Psoas muscle (tissue), 7 donors: ENCODE measurements at regions not wholly inside any gene's neighbourhood (a gene's known extent, or its start where the extent isn't known, plus 50 kb on each side); places are given as distances from the start of the nearest gene placed in this dataset.
"Not testable (repeated sequence)": the region's sequence is repeated elsewhere in the genome, so short reads cannot be mapped to it uniquely, and the experiment has no call there.

Source experiments
- ATAC-seq, 4 donors: fragments of 200-7000 bp; cut with Tn5 transposase; one replicate each; pipeline ENCODE4 v1.9.1; 2020; ENCODE audit warnings: moderate library complexity in 3 of 4, mild to moderate bottlenecking in 2 of 4
- DNase-seq, 2 donors: peaks; one replicate each; pipeline ENCODE4 v3.0.0-alpha.2; 2020
- H3K27ac ChIP-seq: fragments of 200-600 bp; one replicate; pipeline ENCODE4 v1.8.0; 2022
- H3K27me3 ChIP-seq, 3 donors: fragments of 200-600 bp in 1 of 3; one replicate each; pipeline versions ENCODE4 v1.6.1 to v1.8.0; 2013 to 2022; ENCODE audit warnings: low read length in 2 of 3, mild to moderate bottlenecking in 2 of 3, moderate library complexity in 1 of 3; ENCODE audit not compliant: insufficient read depth in 3 of 3
- H3K36me3 ChIP-seq, 2 donors: fragments of 200-600 bp in 1 of 2; one replicate each; pipeline versions ENCODE4 v1.6.1 to v1.8.0; 2013 to 2022; ENCODE audit warnings: low read depth in 1 of 2, mild to moderate bottlenecking in 1 of 2, moderate library complexity in 1 of 2; ENCODE audit not compliant: insufficient read depth in 1 of 2
- H3K4me1 ChIP-seq: fragments of 200-600 bp; one replicate; pipeline ENCODE4 v1.8.0; 2022
- H3K4me3 ChIP-seq: fragments of 200-600 bp; one replicate; pipeline ENCODE4 v1.8.0; 2022; ENCODE audit warnings: mild to moderate bottlenecking
- H3K9me3 ChIP-seq: fragments of 200-600 bp; one replicate; pipeline ENCODE4 v1.8.0; 2022
- CTCF ChIP-seq: fragments of 200-600 bp; IDR thresholded peaks from one replicate; pipeline ENCODE4 v1.8.0; 2022; ENCODE audit warnings: antibody characterized with exemption
- WGBS, 3 donors: extraction: QIAGEN DNeasy Blood & Tissue Kit; methylation state at CpG; one replicate each; pipeline versions ENCODE4 v1.1.6 to v1.1.7; 2013; 5-methylcytosine and 5-hydroxymethylcytosine counted together
- intact Hi-C, 2 donors: fragments of 100-400 bp; cut with DNase I; formaldehyde crosslinking; loops; one replicate each; pipeline versions ENCODE4 v1.11.0 to v1.14.2; 2022
- donor health status: healthy with polysubstance abuse.
- donor health status: DM: no; HTN: no; CAD: no; lungs with moderate emphysema.
- donor health status: Bipolar disorder and iron deficiency.
- donor health status: healthy.
- donor health status: DM: yes; HTN: yes; CAD: no.
- donor health status: DM: no; HTN: no; CAD: no.
- donor health status: DM: yes; HTN: yes; CAD: no.

- Histone ChIP-seq H3K27ac (no peak overlapping the region), H3K9me3 (no peaks in the 10 kb centered on the region), H3K36me3 (no peaks in the 10 kb centered on the region), H3K4me3 (no peak overlapping the region), H3K4me1 (no peaks in the 10 kb centered on the region), H3K27me3 (no peaks in the 10 kb centered on the region)
- ATAC-seq (peak in 1 of 4 donors; percentile 4), DNase-seq (no peak)
- intact Hi-C loops, result no loop called here
- TF ChIP-seq CTCF, result no peak
- 82 to 90% (median 83%) methylated on average over 20 of the region's 20 CpGs for WGBS, 3 donors
Observed at GRCh38 chr16:85529489-85530369, 83.4 kb upstream of the GSE1 start.

GRCh38 chr16:85530370-85530739 lies 82.8 kb upstream of the GSE1 start:
- no peaks in the 10 kb centered on the region for H3K27me3 ChIP-seq
- no peaks in the 10 kb centered on the region for H3K9me3 ChIP-seq
- intact Hi-C loops, result no loop called here
- ATAC-seq (no peak), DNase-seq (no peak)
- 73 to 83% (median 79%) methylated on average over 10 of the region's 10 CpGs for WGBS, 3 donors
- H3K36me3 ChIP-seq, result no peaks in the 10 kb centered on the region
- no peak overlapping the region for H3K27ac ChIP-seq
- no peak for TF ChIP-seq CTCF
- peaks cover 4% of the 10 kb centered on the region for H3K4me1 ChIP-seq
- no peak overlapping the region for H3K4me3 ChIP-seq

GRCh38 chr16:85531516-85531915 lies 81.6 kb upstream of the GSE1 start:
- intact Hi-C loops, result no loop called here
- H3K36me3 ChIP-seq, result no peaks in the 10 kb centered on the region
- no peaks in the 10 kb centered on the region for H3K27me3 ChIP-seq
- DNase-seq (no peak), ATAC-seq (no peak)
- WGBS, 3 donors, result 73 to 81% (median 77%) methylated on average over 10 of the region's 10 CpGs
- H3K27ac ChIP-seq, result peak overlapping the region; percentile 21
- H3K4me3 ChIP-seq, result no peak overlapping the region
- no peak for TF ChIP-seq CTCF
- no peaks in the 10 kb centered on the region for H3K9me3 ChIP-seq
- peaks cover 12% of the 10 kb centered on the region for H3K4me1 ChIP-seq

- DNase-seq, result no peak
- no peaks in the 10 kb centered on the region for H3K36me3 ChIP-seq
- no peak for TF ChIP-seq CTCF
- 92 to 96% (median 95%) methylated on average over 6 of the region's 6 CpGs for WGBS, 3 donors
- peaks cover 13% of the 10 kb centered on the region for H3K4me1 ChIP-seq
- H3K27ac ChIP-seq, result no peak overlapping the region
- intact Hi-C loops, result no loop called here
- no peak for ATAC-seq
- no peak overlapping the region for H3K4me3 ChIP-seq
- no peaks in the 10 kb centered on the region for H3K9me3 ChIP-seq
- no peaks in the 10 kb centered on the region for H3K27me3 ChIP-seq
Observed at GRCh38 chr16:85532147-85532546, 81.0 kb upstream of the GSE1 start.

- H3K9me3 ChIP-seq, H3K4me3 ChIP-seq, H3K36me3 ChIP-seq, H3K27me3 ChIP-seq, ATAC-seq, intact Hi-C loops, DNase-seq, H3K27ac ChIP-seq: not testable (repeated sequence)
- WGBS, 3 donors, result 86 to 93% (median 93%) methylated on average over 8 of the region's 8 CpGs
- peaks cover 27% of the 10 kb centered on the region for H3K4me1 ChIP-seq
Observed at GRCh38 chr16:85533593-85533992, 79.5 kb upstream of the GSE1 start.
